Astrocyte of the spinal cord (primary cell): ENCODE measurements at regions not wholly inside any gene's neighbourhood (a gene's known extent, or its start where the extent isn't known, plus 50 kb on each side); places are given as distances from the start of the nearest gene placed in this dataset.
"Not testable (repeated sequence)": the region's sequence is repeated elsewhere in the genome, so short reads cannot be mapped to it uniquely, and the experiment has no call there.

ENCODE experiments used
- DNase-seq: peaks from one replicate; pipeline ENCODE4 v3.0.0; 2011; ENCODE audit warnings: low read depth, low spot score
- H3K4me3 ChIP-seq: 2 replicates; pipeline ENCODE4 v1.5.1; 2011; ENCODE audit warnings: low read depth, mild to moderate bottlenecking, low read length, moderate library complexity
- in situ Hi-C: cut with HindIII; loops from 2 replicates; pipeline ENCODE4 v1.10.0; 2017; ENCODE audit warnings: low sequenced_read_pairs
- TF ChIP-seq, protein P1 (sequence below): IDR thresholded peaks from 2 replicates; pipeline ENCODE4 v1.5.1; 2012; ENCODE audit warnings: low read depth, mild to moderate bottlenecking, low read length, inconsistent platforms

DNA sequence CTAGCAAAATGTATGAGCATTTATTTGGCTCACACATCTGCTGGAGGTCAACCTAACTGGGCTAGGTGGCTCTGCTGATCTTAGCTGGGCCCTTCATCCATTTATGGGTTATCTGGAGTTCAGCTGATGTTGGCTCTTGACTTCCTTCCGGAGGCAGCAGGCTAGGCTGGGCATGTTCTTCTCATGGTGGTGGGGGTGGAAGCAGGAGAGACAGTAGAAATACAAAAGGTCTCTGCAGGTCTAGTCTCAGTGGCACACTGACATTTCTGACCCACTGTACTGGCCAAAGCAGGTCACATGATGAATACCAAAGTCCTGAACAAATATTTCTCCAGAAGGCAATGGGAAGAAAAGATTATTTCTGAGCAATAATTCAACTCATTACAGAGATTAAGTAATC is 334.6 kb downstream of the CRPPA start:
- H3K4me3 ChIP-seq, result no peak overlapping the region
- no peak for DNase-seq
- in situ Hi-C loops, result no loop called here
- TF ChIP-seq, protein P1, sequence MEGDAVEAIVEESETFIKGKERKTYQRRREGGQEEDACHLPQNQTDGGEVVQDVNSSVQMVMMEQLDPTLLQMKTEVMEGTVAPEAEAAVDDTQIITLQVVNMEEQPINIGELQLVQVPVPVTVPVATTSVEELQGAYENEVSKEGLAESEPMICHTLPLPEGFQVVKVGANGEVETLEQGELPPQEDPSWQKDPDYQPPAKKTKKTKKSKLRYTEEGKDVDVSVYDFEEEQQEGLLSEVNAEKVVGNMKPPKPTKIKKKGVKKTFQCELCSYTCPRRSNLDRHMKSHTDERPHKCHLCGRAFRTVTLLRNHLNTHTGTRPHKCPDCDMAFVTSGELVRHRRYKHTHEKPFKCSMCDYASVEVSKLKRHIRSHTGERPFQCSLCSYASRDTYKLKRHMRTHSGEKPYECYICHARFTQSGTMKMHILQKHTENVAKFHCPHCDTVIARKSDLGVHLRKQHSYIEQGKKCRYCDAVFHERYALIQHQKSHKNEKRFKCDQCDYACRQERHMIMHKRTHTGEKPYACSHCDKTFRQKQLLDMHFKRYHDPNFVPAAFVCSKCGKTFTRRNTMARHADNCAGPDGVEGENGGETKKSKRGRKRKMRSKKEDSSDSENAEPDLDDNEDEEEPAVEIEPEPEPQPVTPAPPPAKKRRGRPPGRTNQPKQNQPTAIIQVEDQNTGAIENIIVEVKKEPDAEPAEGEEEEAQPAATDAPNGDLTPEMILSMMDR, result no peak

- H3K4me3 ChIP-seq, in situ Hi-C loops, DNase-seq: not testable (repeated sequence)
These were observed 335.6 kb downstream of the CRPPA start for GRCh38 chr7:16085780-16086179.

DNA sequence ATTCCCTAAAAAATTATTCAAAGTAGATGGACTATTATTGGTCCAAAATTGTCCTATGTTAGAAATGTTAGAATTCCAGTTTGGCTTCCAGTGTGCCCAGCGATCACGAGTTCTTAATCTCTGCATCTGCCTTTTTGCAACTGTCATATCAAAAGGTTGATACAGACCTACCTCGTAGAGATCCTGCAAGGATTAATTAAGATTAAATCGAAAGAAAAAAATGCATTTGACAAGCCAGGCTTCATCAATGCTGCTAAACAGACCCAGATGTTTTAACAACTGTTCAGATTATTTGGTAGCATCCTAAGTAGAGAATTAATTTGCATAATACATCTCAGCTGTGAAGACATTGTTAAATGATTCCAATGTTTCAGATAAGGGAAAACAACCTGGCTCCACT is 336.5 kb downstream of the CRPPA start:
- in situ Hi-C loops, result no loop called here
- TF ChIP-seq, protein P1, result no peak
- no peak overlapping the region for H3K4me3 ChIP-seq
- DNase-seq, result no peak

GRCh38 chr7:16084370-16084769 is 337.0 kb downstream of the CRPPA start:
- TF ChIP-seq, protein P1, result no peak
- H3K4me3 ChIP-seq, result no peak overlapping the region
- in situ Hi-C loops, result no loop called here
- peak; percentile 42 for DNase-seq

GRCh38 chr7:16083931-16084330 is 337.4 kb downstream of the CRPPA start:
- TF ChIP-seq, protein P1, result no peak
- no peak overlapping the region for H3K4me3 ChIP-seq

GRCh38 chr7:16080131-16080530 is 341.2 kb downstream of the CRPPA start:
- no peak for DNase-seq
- TF ChIP-seq, protein P1, result no peak
- in situ Hi-C loops, result no loop called here
- no peak overlapping the region for H3K4me3 ChIP-seq

More at GRCh38 chr7:16083931-16084330, 337.4 kb downstream of the CRPPA start:
- peak; percentile 29 for DNase-seq
- in situ Hi-C loops, result no loop called here

DNA sequence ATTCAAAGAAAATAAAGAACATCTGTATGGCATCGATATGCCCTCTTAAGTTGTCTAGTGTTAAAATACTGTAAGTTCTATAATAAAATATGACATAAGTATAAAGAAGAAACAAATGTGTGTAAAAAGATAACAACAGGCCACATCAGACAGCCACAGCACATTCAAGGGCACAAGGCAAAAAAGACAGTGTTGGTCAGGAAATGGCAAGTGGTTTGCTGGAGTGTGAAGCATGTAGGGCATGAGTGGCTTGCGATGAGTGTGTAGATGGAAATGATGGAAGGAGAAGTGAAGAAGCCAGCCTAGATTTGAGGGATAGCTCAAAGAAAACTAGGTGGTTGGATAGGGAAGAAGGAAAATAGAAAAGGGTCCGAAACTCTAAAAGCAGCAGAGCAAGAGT is 341.6 kb downstream of the CRPPA start:
- in situ Hi-C loops, result no loop called here
- no peak overlapping the region for H3K4me3 ChIP-seq
- TF ChIP-seq, protein P1, result no peak
- DNase-seq, result no peak
